ENCODE measurements at regions not wholly inside any gene's neighbourhood (a gene's known extent, or its start where the extent isn't known, plus 50 kb on each side); places are given as distances from the start of the nearest gene placed in this dataset.

DNA sequence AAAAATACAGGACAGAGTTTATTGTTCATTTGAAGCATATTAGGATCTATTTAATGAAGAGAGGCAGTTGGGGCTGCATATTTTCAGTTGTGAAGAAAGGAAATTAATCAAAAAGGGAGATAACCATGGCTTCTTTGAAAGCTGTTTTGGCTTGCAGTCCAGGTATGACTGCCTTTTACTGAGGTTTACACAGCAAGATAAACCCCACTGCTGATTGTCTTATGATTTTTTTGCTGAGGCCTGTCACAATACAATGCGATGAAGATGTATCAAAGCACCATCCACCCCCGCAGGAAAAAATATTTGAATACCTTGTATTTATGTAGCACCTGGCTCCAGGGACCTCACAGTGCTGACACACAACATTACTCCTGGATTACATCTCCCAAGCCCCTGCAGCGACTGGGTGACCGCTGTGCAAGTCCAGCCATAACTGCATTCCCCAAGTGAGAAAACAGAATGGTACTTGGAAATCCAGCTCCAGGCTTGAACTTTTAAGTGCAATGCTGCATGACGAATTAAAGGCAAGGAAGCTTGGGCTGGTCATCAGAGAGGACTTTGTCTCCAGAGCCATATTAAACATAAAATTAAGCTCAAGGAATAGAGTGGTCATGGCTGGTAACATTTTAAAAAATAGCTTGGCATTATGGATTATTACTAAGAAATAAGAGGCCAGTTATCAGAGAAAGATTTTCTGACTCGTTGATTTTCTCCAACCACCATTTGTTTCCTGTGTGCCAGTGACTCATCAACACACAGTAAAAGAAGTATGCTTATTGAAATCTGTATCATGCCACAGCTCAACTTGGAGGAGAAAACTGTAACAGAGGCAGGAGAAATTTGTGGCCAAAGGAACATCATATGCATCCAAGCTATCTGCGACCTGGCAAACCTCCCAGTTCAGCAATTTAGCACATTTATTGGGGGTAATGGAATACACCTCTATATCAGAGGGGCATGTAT is 374.2 kb downstream of the MAN2A1 start:
- in situ Hi-C loops (cut with HindIII; ENCODE audit: low pct_unique_long_range_greater_than_20kb, low sequenced_read_pairs): no loop called here
- ATAC-seq (no peak), DNase-seq (ENCODE audit: low read depth, low spot score) (no peak)
- Histone ChIP-seq H3K36me3 (ENCODE audit: control insufficient read depth, insufficient read depth, low read length) (no peaks in the 10 kb centered on the region), H3K27ac (ENCODE audit: low read length) (no peak overlapping the region), H3K27me3 (ENCODE audit: control insufficient read depth, insufficient read depth, low read length) (no peaks in the 10 kb centered on the region), H3K4me1 (ENCODE audit: control insufficient read depth, insufficient read depth, low read length) (no peaks in the 10 kb centered on the region), H3K4me3 (ENCODE audit: low read depth in 2 of 2, low read length in 2 of 2) (no peak overlapping the region), H3K9me3 (ENCODE audit: control insufficient read depth, insufficient read depth, low read depth, low read length) (no peaks in the 10 kb centered on the region)
- POLR2A ChIA-PET: no interaction called here
- BruUV-seq (replicated peaks): no TSS peak
- CTCF ChIA-PET: no interaction called here
- intact Hi-C loops (cut with micrococcal nuclease; ENCODE audit: unreplicated experiment): no loop called here
- TF ChIP-seq SIN3A (IDR thresholded peaks at IDR 0.05; ENCODE audit: borderline replicate concordance, insufficient read depth, low read depth, low read length): no peak
- TF ChIP-seq, protein P1, sequence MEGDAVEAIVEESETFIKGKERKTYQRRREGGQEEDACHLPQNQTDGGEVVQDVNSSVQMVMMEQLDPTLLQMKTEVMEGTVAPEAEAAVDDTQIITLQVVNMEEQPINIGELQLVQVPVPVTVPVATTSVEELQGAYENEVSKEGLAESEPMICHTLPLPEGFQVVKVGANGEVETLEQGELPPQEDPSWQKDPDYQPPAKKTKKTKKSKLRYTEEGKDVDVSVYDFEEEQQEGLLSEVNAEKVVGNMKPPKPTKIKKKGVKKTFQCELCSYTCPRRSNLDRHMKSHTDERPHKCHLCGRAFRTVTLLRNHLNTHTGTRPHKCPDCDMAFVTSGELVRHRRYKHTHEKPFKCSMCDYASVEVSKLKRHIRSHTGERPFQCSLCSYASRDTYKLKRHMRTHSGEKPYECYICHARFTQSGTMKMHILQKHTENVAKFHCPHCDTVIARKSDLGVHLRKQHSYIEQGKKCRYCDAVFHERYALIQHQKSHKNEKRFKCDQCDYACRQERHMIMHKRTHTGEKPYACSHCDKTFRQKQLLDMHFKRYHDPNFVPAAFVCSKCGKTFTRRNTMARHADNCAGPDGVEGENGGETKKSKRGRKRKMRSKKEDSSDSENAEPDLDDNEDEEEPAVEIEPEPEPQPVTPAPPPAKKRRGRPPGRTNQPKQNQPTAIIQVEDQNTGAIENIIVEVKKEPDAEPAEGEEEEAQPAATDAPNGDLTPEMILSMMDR (IDR thresholded peaks at IDR 0.05): no peak
- TF ChIP-seq, protein P2, sequence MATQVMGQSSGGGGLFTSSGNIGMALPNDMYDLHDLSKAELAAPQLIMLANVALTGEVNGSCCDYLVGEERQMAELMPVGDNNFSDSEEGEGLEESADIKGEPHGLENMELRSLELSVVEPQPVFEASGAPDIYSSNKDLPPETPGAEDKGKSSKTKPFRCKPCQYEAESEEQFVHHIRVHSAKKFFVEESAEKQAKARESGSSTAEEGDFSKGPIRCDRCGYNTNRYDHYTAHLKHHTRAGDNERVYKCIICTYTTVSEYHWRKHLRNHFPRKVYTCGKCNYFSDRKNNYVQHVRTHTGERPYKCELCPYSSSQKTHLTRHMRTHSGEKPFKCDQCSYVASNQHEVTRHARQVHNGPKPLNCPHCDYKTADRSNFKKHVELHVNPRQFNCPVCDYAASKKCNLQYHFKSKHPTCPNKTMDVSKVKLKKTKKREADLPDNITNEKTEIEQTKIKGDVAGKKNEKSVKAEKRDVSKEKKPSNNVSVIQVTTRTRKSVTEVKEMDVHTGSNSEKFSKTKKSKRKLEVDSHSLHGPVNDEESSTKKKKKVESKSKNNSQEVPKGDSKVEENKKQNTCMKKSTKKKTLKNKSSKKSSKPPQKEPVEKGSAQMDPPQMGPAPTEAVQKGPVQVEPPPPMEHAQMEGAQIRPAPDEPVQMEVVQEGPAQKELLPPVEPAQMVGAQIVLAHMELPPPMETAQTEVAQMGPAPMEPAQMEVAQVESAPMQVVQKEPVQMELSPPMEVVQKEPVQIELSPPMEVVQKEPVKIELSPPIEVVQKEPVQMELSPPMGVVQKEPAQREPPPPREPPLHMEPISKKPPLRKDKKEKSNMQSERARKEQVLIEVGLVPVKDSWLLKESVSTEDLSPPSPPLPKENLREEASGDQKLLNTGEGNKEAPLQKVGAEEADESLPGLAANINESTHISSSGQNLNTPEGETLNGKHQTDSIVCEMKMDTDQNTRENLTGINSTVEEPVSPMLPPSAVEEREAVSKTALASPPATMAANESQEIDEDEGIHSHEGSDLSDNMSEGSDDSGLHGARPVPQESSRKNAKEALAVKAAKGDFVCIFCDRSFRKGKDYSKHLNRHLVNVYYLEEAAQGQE (IDR thresholded peaks at IDR 0.05; ENCODE audit: insufficient read depth in 1 of 2, low read depth in 2 of 2, low read length in 1 of 2): no peak
- no peak for TF ChIP-seq TCF7L2 (IDR thresholded peaks at IDR 0.05; ENCODE audit: low read depth, low read length)
- no peak for TF ChIP-seq POLR2AphosphoS5 (IDR thresholded peaks at IDR 0.05; ENCODE audit: low read depth, low read length)

- ChIA-PET POLR2A (no interaction called here), CTCF (no interaction called here)
- TF ChIP-seq POLR2AphosphoS5 (IDR thresholded peaks at IDR 0.05; ENCODE audit: low read depth, low read length) (no peak), TCF7L2 (IDR thresholded peaks at IDR 0.05; ENCODE audit: low read depth, low read length) (no peak), SIN3A (IDR thresholded peaks at IDR 0.05; ENCODE audit: borderline replicate concordance, insufficient read depth, low read depth, low read length) (no peak)
- TF ChIP-seq, protein P1 (IDR thresholded peaks at IDR 0.05): no peak
- TF ChIP-seq, protein P2 (IDR thresholded peaks at IDR 0.05; ENCODE audit: insufficient read depth in 1 of 2, low read depth in 2 of 2, low read length in 1 of 2): no peak
- Histone ChIP-seq H3K9me3 (ENCODE audit: control insufficient read depth, insufficient read depth, low read depth, low read length) (no peaks in the 10 kb centered on the region), H3K27me3 (ENCODE audit: control insufficient read depth, insufficient read depth, low read length) (no peaks in the 10 kb centered on the region), H3K4me3 (ENCODE audit: low read depth in 2 of 2, low read length in 2 of 2) (no peak overlapping the region), H3K27ac (ENCODE audit: low read length) (no peak overlapping the region), H3K4me1 (ENCODE audit: control insufficient read depth, insufficient read depth, low read length) (no peaks in the 10 kb centered on the region), H3K36me3 (ENCODE audit: control insufficient read depth, insufficient read depth, low read length) (no peaks in the 10 kb centered on the region)
- ATAC-seq (no peak), DNase-seq (ENCODE audit: low read depth, low spot score) (no peak)
- no TSS peak for BruUV-seq (replicated peaks)
- intact Hi-C loops (cut with micrococcal nuclease; ENCODE audit: unreplicated experiment) (no loop called here), in situ Hi-C loops (cut with HindIII; ENCODE audit: low pct_unique_long_range_greater_than_20kb, low sequenced_read_pairs) (no loop called here)
Observed at GRCh38 chr5:110064603-110065268, 375.0 kb downstream of the MAN2A1 start.

Data from Panc1 (cell line).